HG02970 (cell line): ENCODE measurements at regions not wholly inside any gene's neighbourhood (a gene's known extent, or its start where the extent isn't known, plus 50 kb on each side); places are given as distances from the start of the nearest gene placed in this dataset.

Experiments used
- ATAC-seq: cut with Tn5 transposase; IDR thresholded peaks from one replicate; pipeline ENCODE4 v1.9.1; 2021; ENCODE audit warnings: mild to moderate bottlenecking, moderate library complexity, moderate number of reproducible peaks; ENCODE audit not compliant: unreplicated experiment, low FRiP score

GRCh38 chr18:73924307-73924706, 223.3 kb downstream of the FBXO15 start:
- no peak for ATAC-seq

DNA sequence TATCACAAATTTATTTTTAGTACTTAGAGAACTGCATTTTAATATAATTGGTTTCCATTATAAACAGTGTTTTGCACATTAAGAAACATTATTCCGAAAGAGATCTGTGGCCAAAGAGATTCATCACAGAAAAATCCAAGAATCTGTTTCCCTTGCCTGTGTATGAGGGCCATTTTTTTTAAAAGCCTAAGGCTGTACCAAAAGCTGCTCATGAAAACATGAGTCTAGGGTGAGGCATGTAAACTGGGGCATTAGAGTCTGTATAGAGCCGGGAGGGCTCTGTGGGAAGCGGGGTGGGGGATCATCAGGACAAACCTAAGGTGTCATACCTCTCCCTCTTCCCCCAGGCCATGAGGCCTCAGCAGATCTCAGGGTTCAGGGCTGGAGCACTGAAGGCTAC, 223.8 kb downstream of the FBXO15 start:
- ATAC-seq: no peak

DNA sequence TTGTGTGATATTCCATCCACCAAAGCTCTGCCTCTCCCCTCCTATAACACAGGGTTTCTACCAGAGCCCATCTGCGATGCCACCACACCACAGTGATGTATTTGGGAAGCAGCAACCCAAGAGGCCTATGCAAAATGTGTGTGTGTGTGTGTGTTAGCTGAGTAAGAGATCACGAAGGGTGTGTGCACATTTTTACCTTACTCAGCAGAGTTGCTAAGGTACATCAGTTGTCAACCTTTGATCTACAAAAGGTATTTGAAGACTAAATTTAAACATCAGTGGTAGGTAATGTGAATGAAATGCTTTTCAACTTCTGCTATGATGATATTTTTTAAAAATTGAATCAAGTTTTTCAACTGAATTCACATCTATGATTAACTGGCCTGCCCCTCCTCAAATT, 227.6 kb downstream of the FBXO15 start:
- ATAC-seq: no peak

GRCh38 chr18:73918816-73919215, 228.8 kb downstream of the FBXO15 start:
- ATAC-seq: no peak

GRCh38 chr18:73917046-73917445, 230.6 kb downstream of the FBXO15 start:
- ATAC-seq: no peak

- ATAC-seq: no peak
Measured at GRCh38 chr18:73913505-73913904, 234.1 kb downstream of the FBXO15 start.

DNA sequence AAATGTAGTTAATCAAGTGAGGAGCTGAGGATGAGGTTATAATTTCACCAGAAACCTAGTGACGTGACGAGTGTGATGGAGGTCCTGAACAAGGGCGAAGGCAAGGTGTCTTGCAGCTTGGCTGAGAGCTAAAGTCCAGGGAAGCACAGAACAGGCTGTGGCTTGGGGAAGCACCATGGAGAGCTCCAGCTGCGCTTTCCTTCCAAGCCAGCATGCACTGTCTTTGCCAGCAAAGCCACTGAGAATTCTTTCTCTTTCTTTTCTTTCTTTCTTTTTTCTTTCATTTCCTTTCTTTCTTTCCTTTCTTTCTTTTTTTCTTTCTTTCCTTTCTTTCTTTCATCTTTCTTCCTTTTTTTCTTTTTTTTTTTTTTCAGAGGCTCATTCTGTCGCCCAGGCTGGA, 239.3 kb downstream of the FBXO15 start:
- ATAC-seq: no peak

DNA sequence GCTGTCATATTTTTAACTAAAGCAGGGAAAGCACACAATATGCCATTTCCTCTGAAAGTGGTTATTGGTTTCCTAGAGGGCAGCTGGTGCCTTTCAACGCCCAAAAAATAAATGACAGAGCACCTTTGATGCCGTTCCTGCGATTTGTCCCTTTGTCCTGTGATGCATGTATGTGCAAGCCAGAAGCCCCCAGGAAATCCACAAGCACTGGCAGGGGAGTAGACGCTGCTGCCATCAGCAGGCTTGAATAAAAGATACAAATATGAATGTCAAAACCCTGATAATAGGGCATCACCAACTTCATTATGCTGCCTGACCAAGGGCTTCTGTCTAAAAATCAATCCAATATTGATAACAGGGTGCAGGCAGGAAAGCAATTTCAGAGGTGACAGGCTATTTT, 246.1 kb downstream of the FBXO15 start:
- no peak for ATAC-seq

DNA sequence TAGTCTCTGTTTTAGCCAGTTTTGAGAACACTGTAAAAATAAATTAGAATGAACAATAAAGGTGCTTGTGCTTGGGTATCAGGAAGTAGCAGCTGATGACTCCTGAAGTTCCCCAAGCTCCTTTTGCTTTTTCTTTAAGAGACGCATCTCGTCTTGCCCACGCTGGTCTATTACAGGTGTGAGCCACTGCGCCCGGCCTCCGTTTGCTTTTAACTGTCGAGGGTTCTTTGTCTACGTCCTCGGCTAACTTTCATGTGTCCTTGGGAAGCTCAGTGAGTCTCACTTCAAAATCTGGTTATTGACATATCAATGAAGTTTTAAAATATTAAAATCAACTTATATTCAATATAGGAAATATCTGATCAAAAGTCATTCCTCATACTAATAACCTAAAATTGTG, 246.5 kb downstream of the FBXO15 start:
- no peak for ATAC-seq

DNA sequence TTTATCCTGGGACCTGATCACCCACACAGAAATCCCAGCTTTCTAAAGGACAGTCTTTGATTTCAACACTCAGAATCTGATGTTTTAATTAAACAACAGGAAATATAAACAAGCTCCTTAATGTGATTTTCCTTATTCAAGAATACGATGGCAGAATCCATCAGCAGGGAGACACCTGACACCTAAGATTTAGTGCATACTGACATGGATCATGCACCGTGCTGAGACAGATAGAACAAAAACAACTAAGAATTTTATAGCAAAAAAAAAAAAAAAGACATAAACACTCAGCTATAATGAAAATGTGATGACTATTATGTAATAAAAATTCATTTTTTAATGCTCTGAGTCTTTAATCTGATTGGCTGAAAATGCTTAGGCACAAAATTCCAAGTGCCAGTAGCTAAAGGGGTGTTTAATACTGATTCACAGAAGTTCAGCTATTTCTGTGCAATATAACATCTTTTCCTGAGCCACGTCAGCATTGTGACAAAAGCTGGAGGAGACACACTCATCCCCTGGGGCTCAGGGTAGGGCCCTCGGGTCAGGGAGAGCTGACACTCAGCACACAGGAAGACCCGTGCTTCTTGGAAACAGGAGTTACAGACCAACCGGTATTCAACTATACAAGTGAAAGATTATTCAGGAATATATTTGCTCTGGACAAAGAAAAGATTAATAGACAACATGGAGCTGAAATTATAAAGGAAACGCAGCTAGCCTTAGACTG, 247.4 kb downstream of the FBXO15 start:
- ATAC-seq: no peak

DNA sequence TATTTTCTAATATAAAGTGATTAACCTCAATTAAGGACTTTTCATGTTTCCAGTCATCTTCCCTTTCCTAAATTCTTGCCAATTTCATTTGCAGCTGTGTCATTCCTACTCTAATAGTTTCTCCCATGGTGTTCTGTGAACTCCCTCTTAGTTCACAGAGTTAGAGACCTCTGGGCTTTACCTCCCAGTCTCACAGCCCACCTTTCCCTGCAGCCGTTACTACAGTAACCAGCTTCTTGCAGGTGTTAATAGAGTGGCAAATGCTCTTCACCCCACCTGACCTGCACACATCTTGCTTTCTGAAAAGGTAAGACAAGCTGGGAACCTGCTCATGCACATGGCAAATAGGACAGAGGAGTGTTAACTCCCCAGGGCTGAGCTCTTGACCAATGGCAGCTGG, 250.1 kb downstream of the FBXO15 start:
- no peak for ATAC-seq

GRCh38 chr18:73896685-73897084, 250.9 kb downstream of the FBXO15 start:
- no peak for ATAC-seq

- ATAC-seq: no peak
Measured at GRCh38 chr18:73895701-73896100, 251.9 kb downstream of the FBXO15 start.

GRCh38 chr18:73893880-73894279, 253.8 kb downstream of the FBXO15 start:
- no peak for ATAC-seq

GRCh38 chr18:73891572-73892421, 255.8 kb downstream of the FBXO15 start:
- no peak for ATAC-seq

GRCh38 chr18:73888565-73888964, 259.1 kb downstream of the FBXO15 start:
- no peak for ATAC-seq

- no peak for ATAC-seq
Measured at GRCh38 chr18:73887801-73888200, 259.8 kb downstream of the FBXO15 start.

DNA sequence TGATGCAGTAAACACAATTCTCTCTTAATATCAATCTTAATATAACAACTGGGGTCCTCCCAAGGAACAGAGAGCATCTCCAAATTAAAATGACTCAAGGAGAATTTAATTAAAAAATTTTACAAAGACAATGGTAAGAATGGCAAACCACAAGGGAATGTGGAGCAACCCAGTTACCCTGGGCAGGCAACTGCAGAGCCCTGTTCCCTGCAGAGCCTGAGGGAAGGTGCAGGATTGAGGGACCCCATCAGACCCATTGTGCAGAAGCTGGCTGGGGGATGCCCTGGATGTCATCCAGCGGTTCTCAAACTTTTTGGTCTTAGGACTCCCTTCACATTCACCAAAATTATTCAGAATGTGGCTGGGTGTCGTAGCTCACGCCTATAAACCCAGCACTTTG, 262.8 kb downstream of the FBXO15 start:
- ATAC-seq: no peak

GRCh38 chr18:73881396-73881917, 266.2 kb downstream of the FBXO15 start:
- ATAC-seq: no peak

- ATAC-seq: no peak
Measured at GRCh38 chr18:73880387-73880786, 267.2 kb downstream of the FBXO15 start.

GRCh38 chr18:73879766-73880165, 267.9 kb downstream of the FBXO15 start:
- no peak for ATAC-seq

DNA sequence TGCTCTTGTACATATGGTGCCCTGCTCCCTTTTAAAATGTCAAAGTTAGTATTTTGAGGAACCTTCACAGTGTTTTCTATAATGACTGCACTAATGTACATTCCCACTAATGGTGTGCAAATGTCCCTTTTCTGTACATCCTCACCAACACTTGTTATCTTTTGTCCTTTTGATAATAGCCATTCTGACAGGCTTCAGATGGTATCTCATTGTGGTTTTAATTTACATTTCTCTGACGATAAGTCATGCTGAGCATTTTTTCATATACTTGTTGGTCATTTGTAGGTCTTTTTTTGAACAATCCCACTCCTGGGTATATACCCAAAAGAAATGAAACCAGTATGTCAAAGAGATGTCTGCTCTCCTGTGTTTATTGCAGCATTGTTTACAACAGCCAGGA, 268.3 kb downstream of the FBXO15 start:
- ATAC-seq: no peak
